Tibial artery (tissue), 4 donors: ENCODE measurements at regions not wholly inside any gene's neighbourhood (a gene's known extent, or its start where the extent isn't known, plus 50 kb on each side); places are given as distances from the start of the nearest gene placed in this dataset.

Experiments
- DNase-seq, 2 donors: peaks; one replicate each; pipeline ENCODE4 v3.0.0-alpha.2; 2019
- H3K27ac ChIP-seq, 2 donors: fragments of 200-600 bp; sonication (generic) in 1 of 2; 1 replicate in 1 of 2; 2 replicates in 1 of 2; pipeline ENCODE4 v1.5.1; 2018 to 2019; ENCODE audit warnings: mild to moderate bottlenecking in 1 of 2
- H3K27me3 ChIP-seq, 2 donors: fragments of 200-600 bp; sonication (generic) in 1 of 2; one replicate each; pipeline versions ENCODE4 v1.5.1 to v1.6.0; 2016 to 2019
- H3K36me3 ChIP-seq, 3 donors: fragments of 200-600 bp; sonication (generic) in 2 of 3; one replicate each; pipeline ENCODE4 v1.5.1; 2016 to 2019; ENCODE audit warnings: mild to moderate bottlenecking in 2 of 3
- H3K4me1 ChIP-seq, 4 donors: fragments of 200-600 bp; sonication (generic) in 2 of 4; 1 replicate in 3 of 4; 2 replicates in 1 of 4; pipeline ENCODE4 v1.5.1; 2016 to 2019
- H3K4me3 ChIP-seq, 2 donors: fragments of 200-600 bp; sonication (generic) in 1 of 2; 1 replicate in 1 of 2; 2 replicates in 1 of 2; pipeline ENCODE4 v1.5.1; 2018 to 2019; ENCODE audit warnings: mild to moderate bottlenecking in 2 of 2
- H3K9me3 ChIP-seq, 3 donors: fragments of 200-600 bp; sonication (generic) in 1 of 3; one replicate each; pipeline ENCODE4 v1.5.1; 2016 to 2019
- CTCF ChIP-seq, 2 experiments: fragments of 200-600 bp in 1 of 2; fragments of 450-650 bp in 1 of 2; IDR thresholded peaks; one replicate each; pipeline ENCODE4 v1.5.1; 2017 to 2019; ENCODE audit warnings: antibody characterized with exemption in 2 of 2, mild to moderate bottlenecking in 1 of 2, moderate library complexity in 1 of 2
- intact Hi-C: fragments of 100-400 bp; cut with DNase I; formaldehyde crosslinking; loops from one replicate; pipeline ENCODE4 v1.15.0; 2023; ENCODE audit warnings: low total_unique reads

GRCh38 chr11:29217901-29218300 is 798.9 kb downstream of the KCNA4 start:
- Histone ChIP-seq H3K36me3 (no peaks in the 10 kb centered on the region), H3K9me3 (peaks cover 0 to 7% (median 0%) of the 10 kb centered on the region in 3 donors), H3K4me3 (no peak overlapping the region), H3K27me3 (no peaks in the 10 kb centered on the region), H3K27ac (no peak overlapping the region), H3K4me1 (no peaks in the 10 kb centered on the region)
- no peak for DNase-seq
- no peak for TF ChIP-seq CTCF (IDR thresholded peaks at IDR 0.05)
- intact Hi-C loops: no loop called here

GRCh38 chr11:29214833-29215232 is 802.0 kb downstream of the KCNA4 start:
- intact Hi-C loops: no loop called here
- Histone ChIP-seq H3K36me3 (no peaks in the 10 kb centered on the region), H3K27ac (no peak overlapping the region), H3K4me3 (no peak overlapping the region), H3K4me1 (no peaks in the 10 kb centered on the region), H3K9me3 (peaks cover 0 to 7% (median 0%) of the 10 kb centered on the region in 3 donors), H3K27me3 (no peaks in the 10 kb centered on the region)
- TF ChIP-seq CTCF (IDR thresholded peaks at IDR 0.05): no peak
- no peak for DNase-seq

DNA sequence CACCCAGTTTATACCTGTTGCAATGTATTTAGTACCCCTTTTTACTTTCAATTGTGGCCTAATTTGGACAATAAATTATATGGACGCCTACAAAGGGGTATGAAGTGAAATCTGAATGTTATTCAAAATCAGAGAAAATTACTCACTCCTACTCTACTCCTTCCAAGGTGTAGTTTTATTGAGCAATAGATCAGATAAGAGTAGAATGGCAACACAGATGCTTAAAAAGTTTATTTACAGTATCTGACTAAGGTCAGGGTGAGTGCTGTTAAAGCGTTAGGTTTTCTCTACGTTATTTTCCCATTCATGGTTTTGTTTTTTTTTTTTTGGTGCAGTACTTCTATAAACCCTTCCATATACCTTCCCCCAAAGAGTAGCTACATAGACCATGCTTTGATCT is 805.6 kb downstream of the KCNA4 start:
- intact Hi-C loops: no loop called here
- no peaks in the 10 kb centered on the region for H3K9me3 ChIP-seq
- no peaks in the 10 kb centered on the region for H3K4me1 ChIP-seq
- no peak overlapping the region for H3K4me3 ChIP-seq
- H3K27ac ChIP-seq: no peak overlapping the region
- DNase-seq: no peak
- no peaks in the 10 kb centered on the region for H3K27me3 ChIP-seq
- TF ChIP-seq CTCF (IDR thresholded peaks at IDR 0.05): no peak
- no peaks in the 10 kb centered on the region for H3K36me3 ChIP-seq

DNA sequence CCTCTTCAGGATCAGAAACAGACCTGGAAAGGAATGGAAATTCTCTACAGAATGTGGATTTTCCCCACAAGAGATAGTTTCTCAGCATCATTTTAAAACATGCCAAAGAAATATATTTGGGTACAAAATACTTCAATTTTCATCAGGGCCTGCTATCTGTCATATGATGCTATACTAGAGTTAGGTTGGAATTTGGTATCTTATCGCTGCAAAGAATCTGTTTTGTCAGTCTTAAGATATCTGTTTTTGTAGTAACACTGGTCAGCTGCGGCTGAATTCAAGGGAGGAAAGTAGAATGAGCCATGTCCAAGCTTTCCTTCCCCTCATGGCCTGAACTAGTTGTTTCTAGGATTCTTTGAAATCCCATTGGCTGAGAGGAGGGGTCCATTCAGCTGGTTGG is 806.4 kb downstream of the KCNA4 start:
- no peak overlapping the region for H3K4me3 ChIP-seq
- H3K27ac ChIP-seq: no peak overlapping the region
- H3K9me3 ChIP-seq: no peaks in the 10 kb centered on the region
- intact Hi-C loops: no loop called here
- no peak for DNase-seq
- H3K4me1 ChIP-seq: no peaks in the 10 kb centered on the region
- no peaks in the 10 kb centered on the region for H3K36me3 ChIP-seq
- no peak for TF ChIP-seq CTCF (IDR thresholded peaks at IDR 0.05)
- H3K27me3 ChIP-seq: no peaks in the 10 kb centered on the region

- intact Hi-C loops: no loop called here
- Histone ChIP-seq H3K36me3 (no peaks in the 10 kb centered on the region), H3K4me3 (no peak overlapping the region), H3K4me1 (no peaks in the 10 kb centered on the region), H3K27me3 (no peaks in the 10 kb centered on the region), H3K27ac (no peak overlapping the region), H3K9me3 (no peaks in the 10 kb centered on the region)
- TF ChIP-seq CTCF (IDR thresholded peaks at IDR 0.05): no peak
- DNase-seq: no peak
These were observed 808.7 kb downstream of the KCNA4 start for GRCh38 chr11:29208117-29208516.
